K562 (cell line): ENCODE measurements at regions not wholly inside any gene's neighbourhood (a gene's known extent, or its start where the extent isn't known, plus 50 kb on each side); places are given as distances from the start of the nearest gene placed in this dataset.

ENCODE experiments used
- ARHGAP35 ChIP-seq: fragments of 450-650 bp; IDR thresholded peaks from 2 replicates; pipeline ENCODE4 v1.6.1; 2018; ENCODE audit not compliant: partially characterized antibody
- ARID3B ChIP-seq: fragments of 250-450 bp; sonication (Bioruptor Pico); IDR thresholded peaks from 2 replicates; pipeline ENCODE4 v1.4.0; 2020; ENCODE audit warnings: borderline replicate concordance
- BRF1 ChIP-seq: IDR thresholded peaks from 3 replicates; pipeline ENCODE4 v1.6.1; 2011; ENCODE audit warnings: borderline replicate concordance, mild to moderate bottlenecking; ENCODE audit not compliant: insufficient read length; ENCODE audit errors: extremely low read depth
- CHAMP1 ChIP-seq: fragments of 450-650 bp; IDR thresholded peaks from 2 replicates; pipeline ENCODE4 v1.6.1; 2016; ENCODE audit warnings: mild to moderate bottlenecking
- FOXJ2 ChIP-seq: fragments of 200-800 bp; sonication (Bioruptor generic); IDR thresholded peaks from 2 replicates; pipeline ENCODE4 v1.6.1; 2016; ENCODE audit warnings: missing genetic modification characterization, missing compliant biosample characterization
- KLF1 ChIP-seq: fragments of 450-650 bp; IDR thresholded peaks from 2 replicates; pipeline ENCODE4 v1.6.1; 2016; ENCODE audit warnings: missing genetic modification characterization, missing compliant biosample characterization
- PRMT5 ChIP-seq: sonication (generic); formaldehyde crosslinking; IDR thresholded peaks from 2 replicates; pipeline ENCODE4 v1.5.0; 2020; ENCODE audit warnings: missing genetic modification reagents
- RBM17 ChIP-seq: fragments of 200-400 bp; formaldehyde crosslinking; IDR thresholded peaks from 2 replicates; pipeline ENCODE4 v1.6.1; 2017; ENCODE audit warnings: low read depth, mild to moderate bottlenecking, low read length, borderline replicate concordance
- RNF2 ChIP-seq: sonication (generic); IDR thresholded peaks from 2 replicates; pipeline ENCODE4 v1.6.1; 2016
- ZNF121 ChIP-seq: sonication (generic); formaldehyde crosslinking; conservative IDR thresholded peaks from 2 replicates; pipeline ENCODE4 v1.8.0; 2022; ENCODE audit warnings: missing genetic modification reagents
- ZNF232 ChIP-seq: sonication (generic); formaldehyde crosslinking; IDR thresholded peaks from 2 replicates; pipeline ENCODE4 v1.8.0; 2022; ENCODE audit warnings: mild to moderate bottlenecking, missing genetic modification reagents
- ZNF280B ChIP-seq: fragments of 250-450 bp; sonication (Bioruptor Pico); IDR thresholded peaks from 2 replicates; pipeline ENCODE4 v1.5.1; 2021; ENCODE audit warnings: mild to moderate bottlenecking
- ZNF511 ChIP-seq: sonication (generic); formaldehyde crosslinking; IDR thresholded peaks from 2 replicates; pipeline ENCODE4 v1.8.0; 2022; ENCODE audit warnings: mild to moderate bottlenecking, missing genetic modification reagents
- ZNF583 ChIP-seq: fragments of 250-450 bp; sonication (Bioruptor Pico); IDR thresholded peaks from 2 replicates; pipeline ENCODE4 v1.4.0; 2020
- ZNF699 ChIP-seq: fragments of 250-450 bp; sonication (Bioruptor Pico); IDR thresholded peaks from 2 replicates; pipeline ENCODE4 v1.8.0; 2021; ENCODE audit warnings: mild to moderate bottlenecking, moderate library complexity; ENCODE audit not compliant: insufficient replicate concordance
- ZNF77 ChIP-seq: fragments of 250-450 bp; sonication (Bioruptor Pico); IDR thresholded peaks from 2 replicates; pipeline ENCODE4 v1.5.0; 2020
- TF ChIP-seq, protein P1 (sequence below): fragments of 250-450 bp; sonication (Bioruptor Pico); IDR thresholded peaks from 2 replicates; pipeline ENCODE4 v1.8.0; 2021; ENCODE audit warnings: moderate library complexity, mild to moderate bottlenecking, inconsistent platforms
- TF ChIP-seq, protein P2 (sequence below): fragments of 250-450 bp; sonication (Bioruptor Pico); IDR thresholded peaks from 2 replicates; pipeline ENCODE4 v1.9.0; 2021; ENCODE audit warnings: mild to moderate bottlenecking, inconsistent platforms

GRCh38 chr1:60924964-60925798 is 157.2 kb upstream of the NFIA start (continued):
- no peak for TF ChIP-seq FOXJ2 (tag)
- no peak for TF ChIP-seq ARID3B
- no peak for TF ChIP-seq ARHGAP35
- no peak for TF ChIP-seq PRMT5 (CRISPR knock-in tag)
- TF ChIP-seq BRF1, result no peak
- no peak for TF ChIP-seq CHAMP1
- no peak for TF ChIP-seq ZNF232 (CRISPR knock-in tag)
- TF ChIP-seq RBM17, result no peak
- no peak for TF ChIP-seq ZNF121 (CRISPR knock-in tag)
- no peak for TF ChIP-seq ZNF511 (CRISPR knock-in tag)
- no peak for TF ChIP-seq ZNF699 (CRISPR knock-in tag)
- TF ChIP-seq ZNF583 (CRISPR knock-in tag), result no peak
- TF ChIP-seq RNF2, result no peak
- TF ChIP-seq, protein P1, sequence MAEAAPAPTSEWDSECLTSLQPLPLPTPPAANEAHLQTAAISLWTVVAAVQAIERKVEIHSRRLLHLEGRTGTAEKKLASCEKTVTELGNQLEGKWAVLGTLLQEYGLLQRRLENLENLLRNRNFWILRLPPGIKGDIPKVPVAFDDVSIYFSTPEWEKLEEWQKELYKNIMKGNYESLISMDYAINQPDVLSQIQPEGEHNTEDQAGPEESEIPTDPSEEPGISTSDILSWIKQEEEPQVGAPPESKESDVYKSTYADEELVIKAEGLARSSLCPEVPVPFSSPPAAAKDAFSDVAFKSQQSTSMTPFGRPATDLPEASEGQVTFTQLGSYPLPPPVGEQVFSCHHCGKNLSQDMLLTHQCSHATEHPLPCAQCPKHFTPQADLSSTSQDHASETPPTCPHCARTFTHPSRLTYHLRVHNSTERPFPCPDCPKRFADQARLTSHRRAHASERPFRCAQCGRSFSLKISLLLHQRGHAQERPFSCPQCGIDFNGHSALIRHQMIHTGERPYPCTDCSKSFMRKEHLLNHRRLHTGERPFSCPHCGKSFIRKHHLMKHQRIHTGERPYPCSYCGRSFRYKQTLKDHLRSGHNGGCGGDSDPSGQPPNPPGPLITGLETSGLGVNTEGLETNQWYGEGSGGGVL (CRISPR knock-in tag), result no peak
- no peak for TF ChIP-seq ZNF77 (CRISPR knock-in tag)
- no peak for TF ChIP-seq KLF1 (tag)
- TF ChIP-seq ZNF280B (CRISPR knock-in tag), result no peak
- TF ChIP-seq, protein P2, sequence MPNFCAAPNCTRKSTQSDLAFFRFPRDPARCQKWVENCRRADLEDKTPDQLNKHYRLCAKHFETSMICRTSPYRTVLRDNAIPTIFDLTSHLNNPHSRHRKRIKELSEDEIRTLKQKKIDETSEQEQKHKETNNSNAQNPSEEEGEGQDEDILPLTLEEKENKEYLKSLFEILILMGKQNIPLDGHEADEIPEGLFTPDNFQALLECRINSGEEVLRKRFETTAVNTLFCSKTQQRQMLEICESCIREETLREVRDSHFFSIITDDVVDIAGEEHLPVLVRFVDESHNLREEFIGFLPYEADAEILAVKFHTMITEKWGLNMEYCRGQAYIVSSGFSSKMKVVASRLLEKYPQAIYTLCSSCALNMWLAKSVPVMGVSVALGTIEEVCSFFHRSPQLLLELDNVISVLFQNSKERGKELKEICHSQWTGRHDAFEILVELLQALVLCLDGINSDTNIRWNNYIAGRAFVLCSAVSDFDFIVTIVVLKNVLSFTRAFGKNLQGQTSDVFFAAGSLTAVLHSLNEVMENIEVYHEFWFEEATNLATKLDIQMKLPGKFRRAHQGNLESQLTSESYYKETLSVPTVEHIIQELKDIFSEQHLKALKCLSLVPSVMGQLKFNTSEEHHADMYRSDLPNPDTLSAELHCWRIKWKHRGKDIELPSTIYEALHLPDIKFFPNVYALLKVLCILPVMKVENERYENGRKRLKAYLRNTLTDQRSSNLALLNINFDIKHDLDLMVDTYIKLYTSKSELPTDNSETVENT (CRISPR knock-in tag), result no peak
